HG03342 (cell line): ENCODE measurements at regions not wholly inside any gene's neighbourhood (a gene's known extent, or its start where the extent isn't known, plus 50 kb on each side); places are given as distances from the start of the nearest gene placed in this dataset.
"Not testable (repeated sequence)": the region's sequence is repeated elsewhere in the genome, so short reads cannot be mapped to it uniquely, and the experiment has no call there.

Source experiments
- ATAC-seq: cut with Tn5 transposase; IDR thresholded peaks from one replicate; pipeline ENCODE4 v1.9.1; 2021; ENCODE audit warnings: mild to moderate bottlenecking, moderate library complexity; ENCODE audit not compliant: unreplicated experiment

- no peak for ATAC-seq
Measured at GRCh38 chr1:227508431-227508830, 54.9 kb upstream of the ZNF678 start.

- not testable (repeated sequence) for ATAC-seq
Measured at GRCh38 chr1:227506490-227507393, 56.6 kb upstream of the ZNF678 start.

GRCh38 chr1:227496045-227496444 is 67.3 kb upstream of the ZNF678 start:
- ATAC-seq: not testable (repeated sequence)

GRCh38 chr1:227493863-227494551 is 69.3 kb upstream of the ZNF678 start:
- not testable (repeated sequence) for ATAC-seq

GRCh38 chr1:227490478-227490877 is 72.9 kb upstream of the ZNF678 start:
- no peak for ATAC-seq

GRCh38 chr1:227490001-227490400 is 73.4 kb upstream of the ZNF678 start:
- no peak for ATAC-seq

GRCh38 chr1:227489572-227489971 is 73.8 kb upstream of the ZNF678 start:
- ATAC-seq: no peak

GRCh38 chr1:227487606-227488005 is 75.8 kb upstream of the ZNF678 start:
- no peak for ATAC-seq

- no peak for ATAC-seq
Measured at GRCh38 chr1:227486559-227486958, 76.8 kb upstream of the ZNF678 start.

GRCh38 chr1:227482023-227482299 is 81.4 kb upstream of the ZNF678 start:
- no peak for ATAC-seq

GRCh38 chr1:227474072-227474471 is 89.3 kb upstream of the ZNF678 start:
- ATAC-seq: not testable (repeated sequence)

- ATAC-seq: no peak
Measured at GRCh38 chr1:227472772-227473171, 90.6 kb upstream of the ZNF678 start.

GRCh38 chr1:227470688-227471087 is 92.7 kb upstream of the ZNF678 start:
- no peak for ATAC-seq

GRCh38 chr1:227469708-227470107 is 93.6 kb upstream of the ZNF678 start:
- no peak for ATAC-seq

GRCh38 chr1:227466039-227466645 is 97.2 kb upstream of the ZNF678 start:
- no peak for ATAC-seq

- ATAC-seq: no peak
Measured at GRCh38 chr1:227465256-227465655, 98.1 kb upstream of the ZNF678 start.

GRCh38 chr1:227459977-227460376 is 103.4 kb upstream of the ZNF678 start:
- ATAC-seq: no peak

- no peak for ATAC-seq
Measured at GRCh38 chr1:227459326-227459841, 104.0 kb upstream of the ZNF678 start.

GRCh38 chr1:227454686-227455085 is 108.7 kb upstream of the ZNF678 start:
- no peak for ATAC-seq

GRCh38 chr1:227453631-227454355 is 109.6 kb upstream of the ZNF678 start:
- no peak for ATAC-seq

- ATAC-seq: no peak
Measured at GRCh38 chr1:227451954-227452353, 111.4 kb upstream of the ZNF678 start.
